GM12891 (cell line): ENCODE measurements at regions not wholly inside any gene's neighbourhood (a gene's known extent, or its start where the extent isn't known, plus 50 kb on each side); places are given as distances from the start of the nearest gene placed in this dataset.

ENCODE experiments used
- PAX5 ChIP-seq: IDR thresholded peaks from 2 replicates; pipeline ENCODE4 v1.6.1; 2011; ENCODE audit warnings: low read length, moderate library complexity, mild to moderate bottlenecking; ENCODE audit not compliant: insufficient read depth, severe bottlenecking
- POLR2A ChIP-seq: IDR thresholded peaks from 2 replicates; pipeline ENCODE4 v1.6.1; 2011; ENCODE audit warnings: low read depth, low read length, control low read depth
- POLR2AphosphoS5 ChIP-seq: IDR thresholded peaks from 2 replicates; pipeline ENCODE4 v1.6.1; 2011; ENCODE audit warnings: low read depth, low read length, control low read depth
- POU2F2 ChIP-seq: IDR thresholded peaks from 2 replicates; pipeline ENCODE4 v1.6.1; 2011; ENCODE audit warnings: low read depth, mild to moderate bottlenecking, control low read depth, low read length, moderate library complexity
- SPI1 ChIP-seq: IDR thresholded peaks from 2 replicates; pipeline ENCODE4 v1.6.1; 2011; ENCODE audit warnings: low read depth, low read length, control low read depth
- TAF1 ChIP-seq: IDR thresholded peaks from 2 replicates; pipeline ENCODE4 v1.6.1; 2011; ENCODE audit warnings: low read depth, low read length, control low read depth

GRCh38 chr10:105549731-105550130 lies 908.6 kb downstream of the SORCS3 start:
- no peak for TF ChIP-seq POLR2A
- no peak for TF ChIP-seq POLR2AphosphoS5
- no peak for TF ChIP-seq TAF1
- TF ChIP-seq POU2F2 = no peak
- no peak for TF ChIP-seq SPI1
- no peak for TF ChIP-seq PAX5
